Peyer's patch (tissue), 4 donors: ENCODE measurements at regions not wholly inside any gene's neighbourhood (a gene's known extent, or its start where the extent isn't known, plus 50 kb on each side); places are given as distances from the start of the nearest gene placed in this dataset.

ENCODE experiments used
- DNase-seq, 3 donors: peaks; one replicate each; pipeline ENCODE4 v3.0.0-alpha.2; 2017 to 2019
- H3K27ac ChIP-seq, 4 donors: fragments of 200-600 bp; sonication (generic); one replicate each; pipeline ENCODE4 v1.5.1; 2016 to 2019
- H3K27me3 ChIP-seq, 2 donors: fragments of 200-600 bp; sonication (generic); one replicate each; pipeline ENCODE4 v1.5.1; 2019
- H3K36me3 ChIP-seq, 3 donors: fragments of 200-600 bp; sonication (generic); one replicate each; pipeline ENCODE4 v1.5.1; 2016 to 2019
- H3K4me1 ChIP-seq, 4 donors: fragments of 200-600 bp; sonication (generic); one replicate each; pipeline ENCODE4 v1.5.1; 2016 to 2019
- H3K4me3 ChIP-seq, 4 donors: fragments of 200-600 bp; sonication (generic); 1 replicate in 3 of 4; 2 replicates in 1 of 4; pipeline ENCODE4 v1.5.1; 2016 to 2019; ENCODE audit warnings: mild to moderate bottlenecking in 1 of 4
- H3K9me3 ChIP-seq, 4 donors: fragments of 200-600 bp; sonication (generic); one replicate each; pipeline ENCODE4 v1.5.1; 2016 to 2019; ENCODE audit warnings: mild to moderate bottlenecking in 1 of 4
- CTCF ChIP-seq, 6 experiments: fragments of 450-650 bp in 4 of 6; fragments of 200-600 bp in 2 of 6; sonication (generic) in 1 of 6; IDR thresholded peaks; one replicate each; pipeline ENCODE4 v1.5.1; 2017 to 2019; ENCODE audit warnings: antibody characterized with exemption in 6 of 6, mild to moderate bottlenecking in 3 of 6, moderate library complexity in 1 of 6
- POLR2A ChIP-seq, 2 donors: fragments of 450-650 bp; IDR thresholded peaks; one replicate each; pipeline ENCODE4 v1.5.1; 2017; ENCODE audit warnings: antibody characterized with exemption in 2 of 2, mild to moderate bottlenecking in 2 of 2, moderate library complexity in 2 of 2

GRCh38 chr6:27119329-27119728, 128.2 kb upstream of the PRSS16 start:
- H3K27ac ChIP-seq: no peak overlapping the region
- no peak overlapping the region for H3K4me3 ChIP-seq
- no peaks in the 10 kb centered on the region for H3K9me3 ChIP-seq
- no peaks in the 10 kb centered on the region for H3K4me1 ChIP-seq
- no peaks in the 10 kb centered on the region for H3K27me3 ChIP-seq
- TF ChIP-seq CTCF (IDR thresholded peaks at IDR 0.05) (no peak), POLR2A (IDR thresholded peaks at IDR 0.05) (no peak)
- H3K36me3 ChIP-seq: no peaks in the 10 kb centered on the region
- DNase-seq: no peak

GRCh38 chr6:27119761-27120160, 127.7 kb upstream of the PRSS16 start:
- H3K4me1 ChIP-seq: no peaks in the 10 kb centered on the region
- no peak overlapping the region for H3K4me3 ChIP-seq
- no peaks in the 10 kb centered on the region for H3K36me3 ChIP-seq
- no peaks in the 10 kb centered on the region for H3K27me3 ChIP-seq
- TF ChIP-seq CTCF (IDR thresholded peaks at IDR 0.05) (no peak), POLR2A (IDR thresholded peaks at IDR 0.05) (no peak)
- no peaks in the 10 kb centered on the region for H3K9me3 ChIP-seq
- DNase-seq: no peak
- H3K27ac ChIP-seq: no peak overlapping the region

GRCh38 chr6:27121640-27122039, 125.9 kb upstream of the PRSS16 start:
- Histone ChIP-seq H3K4me1 (no peaks in the 10 kb centered on the region), H3K36me3 (no peaks in the 10 kb centered on the region), H3K27ac (no peak overlapping the region), H3K4me3 (no peak overlapping the region), H3K9me3 (no peaks in the 10 kb centered on the region), H3K27me3 (no peaks in the 10 kb centered on the region)
- TF ChIP-seq POLR2A (IDR thresholded peaks at IDR 0.05): no peak
- TF ChIP-seq CTCF (IDR thresholded peaks at IDR 0.05): no peak
- no peak for DNase-seq

GRCh38 chr6:27124252-27124657, 123.2 kb upstream of the PRSS16 start:
- Histone ChIP-seq H3K27me3 (no peaks in the 10 kb centered on the region), H3K9me3 (no peaks in the 10 kb centered on the region), H3K27ac (no peak overlapping the region), H3K4me3 (no peak overlapping the region), H3K36me3 (no peaks in the 10 kb centered on the region), H3K4me1 (no peaks in the 10 kb centered on the region)
- DNase-seq: no peak
- TF ChIP-seq CTCF (IDR thresholded peaks at IDR 0.05): no peak
- TF ChIP-seq POLR2A (IDR thresholded peaks at IDR 0.05): no peak

DNA sequence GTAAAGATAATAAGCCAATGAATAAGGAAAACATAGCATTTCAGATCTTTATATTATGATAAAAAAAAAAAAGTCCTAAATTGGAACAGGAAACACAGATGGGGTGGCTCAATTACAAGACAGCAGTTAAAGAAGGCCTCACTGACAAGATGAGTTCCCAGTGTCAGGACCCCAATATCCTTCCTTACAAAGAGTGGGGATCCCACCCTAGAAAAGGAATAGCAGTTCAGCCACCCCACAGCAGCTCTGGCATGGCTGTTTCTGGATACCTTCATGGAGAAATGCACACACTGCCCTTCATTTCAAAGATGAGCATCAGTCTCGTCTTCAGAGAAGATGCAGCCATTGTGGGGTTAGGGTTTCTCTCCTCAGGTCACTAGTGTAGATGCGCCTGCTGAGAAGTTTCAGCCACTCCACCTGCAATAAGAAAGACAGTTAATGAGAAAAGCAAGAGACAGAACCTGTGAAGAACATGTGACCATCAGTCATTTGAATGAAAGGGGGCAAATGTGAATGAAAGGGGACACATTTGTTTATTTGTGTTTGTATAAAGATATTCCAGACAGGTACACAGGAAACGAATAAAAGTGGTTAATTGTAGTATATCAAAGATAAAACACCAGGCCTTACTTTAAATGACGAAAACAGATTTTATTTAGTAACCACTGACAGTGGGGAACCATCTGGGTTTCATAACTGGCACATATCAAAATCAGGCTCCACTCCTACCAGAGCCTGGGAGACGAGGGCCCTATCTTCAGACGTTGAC, 121.3 kb upstream of the PRSS16 start:
- TF ChIP-seq POLR2A (IDR thresholded peaks at IDR 0.05): no peak
- no peak for TF ChIP-seq CTCF (IDR thresholded peaks at IDR 0.05)
- Histone ChIP-seq H3K27me3 (no peaks in the 10 kb centered on the region), H3K9me3 (no peaks in the 10 kb centered on the region), H3K4me3 (peak overlapping the region in 1 of 4 donors; percentile 26), H3K36me3 (no peaks in the 10 kb centered on the region), H3K4me1 (no peaks in the 10 kb centered on the region), H3K27ac (peak overlapping the region in 1 of 4 donors; percentile 3)
- no peak for DNase-seq
